Embryonic facial prominence (tissue), 1 donor: ENCODE measurements at regions not wholly inside any gene's neighbourhood (a gene's known extent, or its start where the extent isn't known, plus 50 kb on each side); places are given as distances from the start of the nearest gene placed in this dataset.

Experiments used
- DNase-seq: peaks from one replicate; pipeline ENCODE4 v3.0.0-alpha.2; 2016; ENCODE audit errors: extremely low spot score

DNA sequence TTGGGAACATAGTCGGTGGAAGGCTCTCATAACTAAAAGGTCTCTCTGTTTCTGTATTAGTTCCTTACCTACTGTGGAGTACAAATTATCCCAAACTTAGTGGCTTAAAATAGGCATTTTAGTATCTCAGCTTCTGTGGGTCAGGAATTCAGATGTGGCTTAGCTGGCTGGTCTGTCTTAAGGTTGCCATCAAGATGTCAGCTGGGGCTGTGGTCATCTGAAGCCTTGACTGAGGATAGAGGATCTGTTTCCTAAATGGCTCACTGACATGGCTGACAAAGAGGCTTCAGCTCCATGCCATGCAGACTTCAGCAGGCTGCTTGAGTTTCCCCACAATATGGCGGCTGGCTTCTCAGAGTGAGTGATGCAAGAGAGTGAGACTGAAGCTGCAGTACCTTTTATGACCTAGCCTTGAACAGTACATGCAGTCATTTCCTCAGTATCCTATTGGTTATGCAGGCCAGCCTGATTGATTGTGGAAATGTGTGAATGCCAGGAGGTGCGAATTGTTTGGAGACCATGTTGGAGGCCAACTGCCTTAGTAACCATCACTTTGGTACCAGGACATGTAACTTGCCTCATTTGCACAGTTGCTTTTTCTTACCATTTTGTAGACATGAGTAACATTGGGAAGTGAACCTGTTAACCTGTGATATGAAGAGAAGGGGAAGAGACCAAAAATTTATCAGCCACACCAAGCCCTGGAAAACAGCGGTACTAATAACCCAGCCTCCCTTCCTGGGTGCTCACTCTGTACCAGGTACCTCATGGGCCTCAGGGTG lies 152.8 kb upstream of the IER5L start:
- DNase-seq = no peak

DNA sequence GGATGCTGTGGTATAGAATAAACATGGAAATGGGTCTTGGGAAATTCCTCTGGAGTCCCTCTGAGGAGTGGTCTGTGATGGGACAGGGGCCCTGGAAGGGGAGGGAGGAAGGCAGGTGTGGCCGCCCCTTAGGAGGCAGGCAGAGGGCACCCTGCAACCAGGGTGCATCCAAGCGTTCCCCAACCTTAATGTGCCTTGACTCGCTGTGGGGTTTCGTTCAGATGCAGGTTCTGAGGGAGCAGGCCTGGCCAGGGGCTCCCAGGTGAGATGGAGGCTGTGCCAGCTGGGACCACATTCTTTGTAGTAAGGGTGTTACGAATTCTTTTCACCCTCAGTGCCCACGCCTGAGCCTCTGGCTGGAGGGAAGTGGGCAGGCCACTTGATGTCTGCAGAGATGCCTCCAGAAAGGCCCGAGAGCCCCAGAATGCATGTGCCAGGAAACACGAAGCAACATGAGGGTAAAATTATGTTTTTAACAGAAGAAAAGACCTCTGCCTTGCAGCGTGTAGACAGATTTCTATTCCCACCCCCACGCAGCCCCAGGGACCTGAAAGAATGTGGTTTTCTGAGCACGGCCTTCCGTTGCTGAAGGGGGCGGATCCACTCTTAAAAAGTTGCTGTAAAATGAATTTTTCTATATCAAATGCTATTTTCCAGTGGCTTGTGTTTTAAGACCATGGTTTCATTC lies 150.4 kb upstream of the IER5L start:
- DNase-seq = no peak

DNA sequence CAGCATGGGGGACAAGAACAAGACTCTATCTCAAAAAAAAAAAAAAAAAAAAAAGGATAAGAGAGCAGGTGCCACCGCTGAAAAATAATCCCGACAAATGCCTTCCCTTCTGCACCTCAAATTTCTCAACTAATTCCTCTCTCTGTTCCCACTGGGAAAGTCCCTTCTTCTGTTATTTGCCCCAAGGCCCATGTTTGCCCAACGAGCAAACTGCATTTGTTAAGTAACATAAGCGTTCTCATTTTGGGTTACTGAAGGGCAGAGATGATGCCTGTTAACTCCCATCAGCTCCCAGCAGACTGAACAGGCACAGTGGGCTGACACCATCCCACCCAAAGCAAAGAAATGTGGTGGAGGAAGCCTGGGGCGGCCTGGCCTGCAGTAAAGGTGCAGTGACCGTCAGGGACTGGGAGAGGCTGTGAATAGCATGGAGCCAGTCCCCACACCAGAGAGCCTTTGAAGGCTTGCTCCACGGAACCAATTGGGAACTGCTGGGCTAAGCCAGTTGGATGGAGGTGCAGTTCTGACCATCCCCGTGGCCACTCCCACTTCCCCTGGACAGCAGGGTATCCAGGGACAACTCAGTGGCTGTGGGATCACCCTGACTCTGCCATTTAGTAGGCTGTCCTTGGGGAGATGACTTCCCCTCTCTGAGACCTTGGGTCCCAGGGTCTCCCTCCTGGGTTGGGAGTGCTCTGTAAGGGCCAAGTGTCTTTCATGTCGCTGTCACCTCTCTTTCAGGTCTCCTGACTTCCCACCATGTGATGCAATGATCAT lies 149.7 kb upstream of the IER5L start:
- no peak for DNase-seq

DNA sequence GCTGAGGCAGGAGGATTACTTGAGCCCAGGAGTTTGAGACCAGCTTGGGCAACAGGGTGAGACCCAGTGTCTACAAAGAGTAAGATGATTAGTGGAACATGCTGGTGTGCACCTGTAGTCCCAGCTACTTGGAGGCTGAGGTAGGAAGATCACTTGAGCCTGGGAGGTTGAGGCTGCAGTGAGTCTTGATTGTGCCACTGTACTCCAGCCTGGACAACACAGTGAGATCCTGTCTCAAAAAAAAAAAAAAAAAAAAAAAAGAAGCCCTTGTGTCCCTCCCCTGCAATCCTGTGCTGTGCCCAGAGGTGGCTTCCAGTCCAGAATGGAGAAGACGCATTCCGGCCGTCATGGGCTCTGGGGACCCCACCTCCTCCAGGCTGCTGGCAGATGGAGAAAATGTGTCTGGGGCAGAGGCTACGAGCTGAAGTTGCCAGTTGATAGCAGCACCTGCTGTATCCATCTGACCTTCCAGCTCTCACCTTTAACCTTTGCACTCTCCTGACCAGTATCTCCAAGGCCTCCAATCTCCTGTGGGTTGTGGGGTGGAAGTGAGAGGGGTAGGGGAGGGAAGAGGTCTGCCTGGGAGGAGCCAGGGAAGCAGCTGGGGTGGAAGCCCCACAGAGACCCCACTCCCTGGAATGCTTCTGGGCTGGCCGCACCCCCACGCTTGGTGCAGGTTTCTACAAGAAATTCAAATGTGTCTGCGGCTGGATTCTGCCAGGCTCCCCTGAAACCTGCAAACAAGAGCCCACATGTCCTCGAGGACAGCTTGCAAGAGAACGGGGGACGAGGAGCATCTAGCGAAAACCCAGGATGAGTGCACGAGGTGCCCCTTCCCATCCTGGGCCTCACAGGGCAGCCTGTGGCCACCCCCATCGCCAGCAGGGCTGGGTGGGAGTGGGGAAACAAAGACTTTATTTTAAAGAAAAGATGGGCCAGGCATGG lies 148.3 kb upstream of the IER5L start:
- DNase-seq = no peak

DNA sequence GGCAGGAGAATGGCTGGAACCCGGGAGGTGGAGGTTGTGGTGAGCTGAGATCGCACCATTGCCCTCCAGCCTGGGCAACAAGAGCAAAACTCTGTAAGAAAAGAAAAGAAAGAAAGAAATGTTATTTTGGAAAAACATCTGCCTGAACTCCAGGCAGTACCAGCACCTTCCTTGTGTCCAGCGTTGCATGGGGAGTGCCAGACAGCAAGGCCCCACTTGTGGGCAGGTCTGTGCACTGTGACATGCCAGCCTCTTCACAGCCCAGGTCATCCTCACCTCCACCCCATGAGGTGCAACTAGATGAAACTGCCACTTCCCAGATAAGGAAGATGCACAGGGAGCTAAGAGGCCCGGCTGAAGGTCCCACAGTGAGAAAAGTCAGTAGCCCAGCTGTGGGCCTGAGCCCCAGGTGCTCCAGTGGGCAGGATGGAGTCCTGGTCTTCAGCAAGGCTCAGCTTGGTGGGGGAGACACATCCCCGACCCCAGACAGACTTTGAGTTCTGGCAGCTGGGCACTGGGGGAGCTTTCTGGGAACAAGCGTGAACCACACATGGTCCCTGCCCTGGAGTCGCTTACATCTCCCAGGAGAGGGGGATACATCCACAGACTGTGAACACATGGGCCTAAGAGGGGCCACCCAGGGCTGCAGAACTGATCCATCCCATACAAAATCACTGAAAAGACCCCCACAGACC lies 146.9 kb upstream of the IER5L start:
- DNase-seq = no peak

DNA sequence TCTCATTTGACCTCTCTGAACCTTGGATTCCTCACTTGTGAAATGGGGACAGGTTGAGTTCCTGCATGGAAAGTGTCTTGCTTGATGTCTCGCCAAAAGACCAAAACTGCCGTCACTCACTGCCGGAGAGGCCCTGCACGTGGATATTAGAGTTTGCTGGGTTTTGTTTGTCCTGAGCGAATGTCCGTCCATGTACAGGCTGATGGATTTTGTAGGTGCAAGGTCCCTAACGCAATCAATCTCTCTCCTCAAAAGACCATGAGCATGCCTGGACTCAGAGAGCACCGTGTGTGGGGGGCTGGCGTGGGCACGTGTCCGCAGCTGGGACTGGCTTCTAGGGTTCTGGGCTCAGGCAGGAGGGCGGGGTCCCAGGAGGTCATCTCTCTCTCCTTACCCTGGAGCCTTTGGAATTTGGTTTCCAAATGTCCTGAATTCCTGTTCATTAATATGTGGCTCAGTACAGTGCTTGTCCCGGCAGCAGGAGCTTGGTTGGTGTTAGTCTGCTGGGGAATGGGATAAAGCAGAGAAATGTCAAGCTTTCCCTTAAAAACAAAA lies 146.0 kb upstream of the IER5L start:
- no peak for DNase-seq

DNA sequence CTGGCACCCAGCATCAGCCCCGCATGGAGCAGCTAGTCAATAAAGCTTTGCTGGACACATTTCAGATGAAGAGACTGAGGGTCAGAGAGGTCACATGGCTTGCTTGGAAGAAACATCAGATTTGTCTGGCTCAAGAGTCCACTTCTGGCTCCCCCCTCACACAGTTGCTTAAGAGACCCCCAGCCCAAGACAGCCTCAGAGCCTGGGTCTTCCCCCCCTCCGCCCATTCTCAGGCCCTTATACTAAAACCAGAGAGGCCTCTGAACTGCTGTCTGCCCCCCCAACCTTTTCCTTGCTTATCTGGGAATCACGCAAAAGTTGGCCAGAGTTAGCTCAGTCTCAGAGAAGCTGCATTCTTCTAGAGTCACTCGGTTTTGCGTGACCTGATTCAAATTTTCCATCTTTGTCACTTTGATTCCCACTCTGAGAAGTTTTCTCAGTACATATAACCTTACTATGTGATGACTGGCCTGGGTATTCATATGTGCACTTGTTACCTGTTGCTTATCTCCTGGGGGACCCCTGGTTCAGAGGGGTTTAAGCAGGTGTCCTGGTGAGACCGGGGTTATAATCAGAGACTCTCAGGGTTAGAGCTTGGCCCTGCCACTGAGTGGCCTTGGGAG lies 145.4 kb upstream of the IER5L start:
- DNase-seq = no peak

DNA sequence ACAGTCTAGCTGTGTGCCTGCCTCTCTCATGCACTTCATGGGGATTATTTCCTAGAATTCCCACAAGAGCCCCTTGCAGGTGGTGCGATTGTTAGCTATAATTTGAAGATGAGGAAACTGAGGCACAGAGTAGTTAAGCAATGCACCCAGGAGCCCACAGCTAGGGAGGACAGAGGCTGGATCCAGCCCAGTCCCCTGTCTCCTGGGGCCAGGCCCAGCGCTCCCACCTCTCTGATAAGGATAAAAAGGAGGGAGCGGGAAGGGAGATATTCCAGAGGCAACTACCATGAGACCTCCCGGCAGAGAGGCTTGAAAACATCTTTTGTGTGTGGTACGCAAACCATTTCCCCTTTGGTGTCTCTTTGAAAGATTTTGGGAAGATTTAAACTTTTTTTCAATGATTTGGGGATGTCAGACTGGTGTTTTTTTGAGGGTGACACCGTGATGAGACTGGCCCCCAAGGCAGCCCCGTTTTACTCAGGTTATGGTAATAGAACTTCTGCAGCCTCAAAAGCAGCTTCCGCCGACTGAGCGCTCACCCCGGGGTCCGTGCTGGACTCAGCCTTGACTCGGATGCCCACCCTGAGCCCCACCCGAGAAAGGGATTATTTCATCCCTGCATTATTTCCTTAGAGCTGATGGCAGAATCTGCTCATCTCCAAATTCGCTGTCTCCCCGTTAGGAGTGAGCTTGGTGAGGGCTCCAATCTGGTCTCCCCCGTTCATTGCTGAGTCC lies 144.7 kb upstream of the IER5L start:
- DNase-seq = no peak

DNA sequence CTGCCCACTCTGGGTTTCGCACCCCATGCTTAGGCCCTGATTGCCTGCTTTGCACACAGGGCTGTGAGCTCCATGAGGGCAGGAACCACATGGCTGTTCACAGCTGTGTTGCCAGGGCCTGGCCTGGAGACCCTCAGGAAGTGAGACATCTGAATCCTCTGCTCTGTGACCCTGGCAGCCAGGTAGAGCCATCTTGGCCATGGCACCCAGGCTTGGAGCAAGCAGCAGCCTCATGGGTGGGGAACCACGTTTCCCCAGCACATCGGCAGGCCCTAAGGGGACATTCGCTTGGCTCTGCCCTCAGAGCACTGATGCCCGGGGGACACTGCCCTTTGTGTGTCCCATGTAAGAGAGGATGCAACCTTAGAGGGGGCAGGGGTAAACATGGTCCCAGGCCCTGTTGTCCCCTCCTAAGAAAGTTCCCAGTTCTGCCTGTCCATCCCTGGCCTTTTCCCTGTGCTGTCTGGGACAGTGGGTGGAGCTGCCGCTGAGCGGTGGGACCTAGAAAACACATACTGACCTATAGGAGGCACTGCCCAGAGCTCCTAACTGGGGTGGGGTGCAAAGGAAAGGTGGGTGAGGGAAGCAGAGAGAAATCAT lies 144.1 kb upstream of the IER5L start:
- no peak for DNase-seq

DNA sequence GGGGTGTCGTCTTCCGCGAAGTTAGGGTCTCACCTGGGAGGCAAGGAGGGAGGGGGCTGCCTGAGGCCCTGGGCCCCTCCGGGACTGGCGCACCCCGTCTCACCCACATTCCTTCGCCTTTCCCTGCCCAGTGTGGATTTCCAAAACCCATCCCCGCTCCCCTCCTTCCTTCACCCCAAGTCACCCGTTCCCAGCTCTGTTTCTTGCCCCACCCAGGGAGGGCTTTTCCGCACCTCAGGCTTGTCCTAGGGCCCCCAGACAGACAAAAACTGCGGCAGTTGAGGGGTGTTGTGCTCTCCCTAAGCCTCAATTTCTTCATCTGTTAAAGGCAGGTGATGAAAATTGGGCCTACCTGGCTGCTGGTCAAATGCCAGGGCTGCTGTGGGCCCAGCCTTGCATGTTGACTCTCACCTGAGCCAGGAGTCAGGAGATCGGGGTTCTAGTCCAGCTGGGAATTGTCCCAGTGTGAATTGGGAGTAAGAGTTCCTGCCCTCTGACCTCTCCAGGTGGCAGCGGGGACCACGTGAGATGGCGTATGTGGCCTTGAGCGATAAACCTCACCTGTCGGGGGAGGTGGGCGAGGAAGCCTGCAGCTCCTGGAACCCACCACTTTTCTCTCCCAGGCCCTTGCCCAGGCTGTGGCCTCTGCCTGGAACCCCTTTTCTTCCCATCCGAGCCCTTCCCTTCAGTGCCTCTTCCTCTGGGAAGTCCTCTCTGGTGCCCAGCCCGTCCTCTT lies 143.4 kb upstream of the IER5L start:
- no peak for DNase-seq

DNA sequence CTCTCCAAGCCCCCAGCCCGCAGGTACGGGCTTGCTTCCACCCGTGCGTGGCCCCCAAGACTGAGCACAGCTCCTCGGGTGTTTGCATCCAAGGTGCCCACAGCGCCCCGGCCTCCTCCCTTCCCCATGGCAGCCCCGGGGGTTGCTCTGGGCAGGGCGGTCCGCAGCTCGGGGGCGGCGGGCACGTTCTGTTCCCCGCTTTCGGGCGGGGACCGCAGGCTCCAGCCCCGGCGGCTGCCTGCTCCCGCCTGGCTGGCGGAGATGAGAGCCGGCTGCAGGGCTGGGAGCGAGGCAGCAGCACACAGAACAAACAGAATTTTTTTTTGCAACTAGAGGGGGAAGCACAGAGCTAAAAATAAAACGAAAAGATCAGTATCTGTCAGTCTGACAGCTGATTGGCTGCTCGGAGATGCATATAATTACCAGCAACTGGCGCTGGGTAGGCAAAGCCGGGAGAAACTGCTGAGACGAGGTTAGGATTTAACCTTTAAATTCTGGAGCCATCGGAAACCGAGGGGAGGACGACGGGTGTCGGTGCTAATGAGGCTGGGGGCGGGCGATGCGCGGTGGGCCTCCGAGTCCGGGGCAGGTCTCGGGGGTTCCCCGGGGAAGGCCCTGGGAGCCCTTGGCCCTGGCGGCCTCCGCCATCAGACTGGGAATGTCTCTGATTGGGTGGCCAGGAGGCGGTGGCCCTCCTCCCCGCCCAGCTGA lies 142.7 kb upstream of the IER5L start:
- peak; percentile 90 for DNase-seq

DNA sequence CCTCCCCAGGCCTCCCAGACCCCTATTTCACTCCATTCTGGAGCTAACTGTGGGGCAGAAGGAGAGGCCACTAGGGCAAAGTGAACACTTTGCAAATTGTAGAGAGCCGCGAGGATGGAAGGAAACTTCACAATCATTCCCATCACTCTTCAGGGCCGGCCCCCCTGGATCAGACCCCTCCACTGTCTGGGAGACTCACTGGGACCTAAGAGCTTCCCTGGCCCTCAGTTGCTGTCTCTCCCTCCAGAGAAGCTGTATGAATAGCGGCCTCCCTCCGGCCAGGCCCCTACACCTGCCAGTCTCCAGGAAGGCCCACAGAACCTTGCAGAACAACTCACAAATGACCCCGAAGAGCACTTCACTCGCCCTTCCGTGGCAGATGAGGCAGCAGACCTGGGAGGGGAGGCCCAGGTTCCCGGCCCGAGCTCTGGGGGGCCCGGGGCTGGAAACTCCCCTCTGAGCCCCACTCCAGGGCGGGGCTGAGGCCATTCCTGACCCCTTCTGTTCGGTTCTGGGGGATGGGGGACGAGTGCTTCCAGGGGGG lies 141.9 kb upstream of the IER5L start:
- DNase-seq = no peak

DNA sequence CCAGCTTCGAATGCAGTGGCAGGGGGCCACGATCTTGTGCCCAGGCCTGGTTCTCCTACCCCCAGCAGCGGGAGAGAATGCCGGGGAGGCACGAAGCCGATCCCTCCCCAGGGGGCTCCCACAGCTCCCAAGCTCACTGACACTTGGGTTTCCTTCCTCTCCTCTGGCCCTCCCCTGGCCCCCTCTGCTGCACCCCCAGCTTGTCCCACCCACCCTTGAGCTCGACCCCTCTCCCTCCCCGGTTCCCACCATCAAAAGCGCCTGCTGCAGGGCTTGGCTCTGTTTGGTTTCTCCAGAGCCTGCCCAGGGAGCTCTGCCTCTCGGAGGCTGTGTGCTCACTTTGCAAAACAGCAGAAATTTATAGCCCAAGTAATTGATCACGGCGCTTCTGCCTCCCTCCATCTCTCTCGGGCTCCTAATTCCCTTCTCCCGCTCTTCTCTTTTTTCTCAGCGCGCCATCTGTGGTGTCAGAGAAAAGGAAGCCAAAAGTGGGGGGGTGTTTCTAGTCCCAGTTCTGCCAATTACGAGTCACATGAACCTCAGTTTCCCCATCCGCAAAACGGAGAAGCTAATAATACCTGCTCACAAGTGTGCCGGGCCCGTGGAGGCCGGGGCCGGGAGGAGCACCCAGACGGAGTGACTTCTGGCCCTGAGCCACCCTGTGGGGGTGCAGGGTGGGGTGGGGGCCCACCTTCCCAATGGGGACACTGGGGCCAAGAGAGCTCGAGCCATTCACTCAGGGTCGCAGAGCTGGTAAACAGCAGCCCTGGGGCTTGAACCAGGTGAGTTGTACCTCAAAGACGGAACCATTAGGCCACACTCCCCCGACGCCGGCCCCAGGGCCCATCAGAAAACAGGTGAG lies 141.2 kb upstream of the IER5L start:
- DNase-seq = no peak

DNA sequence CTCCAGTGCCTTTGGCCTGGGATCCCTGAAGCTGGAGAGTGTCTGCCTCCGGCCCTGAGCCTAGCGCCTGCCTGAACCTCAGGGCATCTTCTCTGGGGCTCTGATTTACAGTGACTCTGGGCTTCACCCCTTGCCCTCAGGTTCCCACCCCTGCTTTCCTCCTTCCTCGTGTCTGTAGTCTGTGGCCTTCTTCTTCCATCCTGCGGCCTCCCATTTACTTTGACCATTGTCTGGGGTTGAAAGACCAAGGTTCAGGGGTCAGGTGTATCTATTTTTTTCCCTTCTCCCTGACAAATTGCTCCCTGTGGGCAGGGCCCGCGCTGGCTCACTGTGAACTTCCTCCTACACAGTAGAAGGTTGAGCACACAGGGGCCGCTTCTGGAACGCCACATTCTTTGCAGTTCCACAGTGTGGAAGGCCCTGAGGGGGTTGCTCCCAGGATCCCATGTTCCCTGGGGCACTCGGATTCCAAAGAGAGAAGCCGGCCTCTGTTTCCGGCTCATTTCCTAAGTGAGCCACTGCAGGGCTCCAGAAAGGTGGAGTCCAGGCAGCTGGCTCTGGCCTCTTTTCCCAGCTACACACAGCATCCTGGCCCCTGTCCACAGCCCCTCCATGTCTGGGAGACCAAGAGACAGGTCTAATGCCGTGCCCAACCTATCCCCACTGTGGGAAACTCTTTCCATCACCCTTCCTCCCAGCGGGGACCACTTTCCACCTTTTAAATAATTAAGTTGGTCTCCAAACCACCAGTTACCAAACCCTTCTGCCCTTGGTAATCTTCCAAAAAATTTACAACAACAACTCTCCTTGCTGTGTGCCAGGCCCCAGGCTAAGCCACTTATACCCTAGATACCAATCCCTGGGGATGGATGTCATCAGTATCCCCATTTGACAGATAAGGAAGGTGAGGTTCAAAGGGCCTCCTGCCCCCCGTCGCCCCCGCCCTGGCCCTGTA lies 140.3 kb upstream of the IER5L start:
- DNase-seq = no peak
